SK-N-MC (cell line): ENCODE measurements at regions not wholly inside any gene's neighbourhood (a gene's known extent, or its start where the extent isn't known, plus 50 kb on each side); places are given as distances from the start of the nearest gene placed in this dataset.

Experiments used
- EZH2 ChIP-seq: fragments of 200-600 bp; sonication (generic); IDR thresholded peaks from one replicate; pipeline ENCODE4 v1.6.1; 2017; ENCODE audit warnings: antibody characterized with exemption
- FOXP2 ChIP-seq: optimal IDR thresholded peaks from 2 replicates; pipeline ENCODE3; 2011; ENCODE audit warnings: mild to moderate bottlenecking, moderate library complexity; ENCODE audit not compliant: insufficient read depth; ENCODE audit errors: extremely low read length, control extremely low read depth
- POLR2AphosphoS5 ChIP-seq: IDR thresholded peaks from 2 replicates; pipeline ENCODE4 v1.6.1; 2012; ENCODE audit warnings: mild to moderate bottlenecking, low read depth, low read length, borderline replicate concordance

- no peak for TF ChIP-seq EZH2
- no peak for TF ChIP-seq POLR2AphosphoS5
- no peak for TF ChIP-seq FOXP2
These were observed 52.7 kb upstream of the ALK start for GRCh38 chr2:29974086-29974485.
